OCI-LY1 (cell line): ENCODE measurements at regions not wholly inside any gene's neighbourhood (a gene's known extent, or its start where the extent isn't known, plus 50 kb on each side); places are given as distances from the start of the nearest gene placed in this dataset.

Source experiments
- EZH2 ChIP-seq: fragments of 200-600 bp; sonication (generic), shearing (Covaris generic); IDR thresholded peaks from 2 replicates; pipeline ENCODE4 v1.8.0; 2017; ENCODE audit warnings: borderline replicate concordance, mixed run types, mild to moderate bottlenecking, antibody characterized with exemption, low read length, moderate library complexity, mixed read lengths
- TF ChIP-seq, protein P1 (sequence below): fragments of 200-600 bp; sonication (generic), shearing (Covaris generic); IDR thresholded peaks from 2 replicates; pipeline ENCODE4 v1.5.1; 2017; ENCODE audit warnings: mild to moderate bottlenecking, antibody characterized with exemption, low read length, moderate library complexity, mixed read lengths

DNA sequence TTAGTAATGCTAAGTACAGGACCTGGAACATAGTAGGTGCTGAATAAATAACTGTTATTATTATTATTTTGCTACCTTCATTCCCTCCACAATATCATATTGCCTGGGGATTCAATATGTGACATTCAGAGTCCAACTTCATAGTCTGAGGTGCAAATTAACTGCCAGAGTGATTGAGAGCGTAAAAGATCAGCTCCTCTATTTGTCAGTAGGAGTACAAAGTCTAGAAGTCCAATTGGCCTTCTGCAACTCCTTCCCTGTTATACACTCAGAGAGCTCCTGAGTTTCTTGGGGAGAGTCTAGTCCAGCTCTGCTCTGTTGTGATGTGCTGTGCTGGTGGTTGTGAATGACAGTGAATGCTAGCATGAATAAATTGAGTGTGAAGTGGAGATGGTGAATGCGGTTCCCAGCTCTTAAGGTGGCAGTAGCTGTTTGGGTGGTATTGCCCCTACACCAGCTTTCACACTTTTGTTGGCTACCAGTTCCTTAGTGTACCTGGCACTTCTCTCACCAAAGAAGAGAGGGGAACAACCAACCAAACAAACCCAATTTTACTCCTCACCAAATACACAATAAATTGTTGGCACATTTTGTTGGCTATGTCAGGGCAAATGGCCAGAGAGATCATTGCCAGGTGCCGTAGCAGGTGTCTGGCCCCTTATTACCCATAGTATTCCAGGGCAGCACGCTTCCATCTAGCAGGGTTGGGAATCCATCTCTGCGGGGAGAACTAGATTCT, 270.1 kb upstream of the TBL1XR1 start:
- TF ChIP-seq EZH2: no peak
- TF ChIP-seq, protein P1, sequence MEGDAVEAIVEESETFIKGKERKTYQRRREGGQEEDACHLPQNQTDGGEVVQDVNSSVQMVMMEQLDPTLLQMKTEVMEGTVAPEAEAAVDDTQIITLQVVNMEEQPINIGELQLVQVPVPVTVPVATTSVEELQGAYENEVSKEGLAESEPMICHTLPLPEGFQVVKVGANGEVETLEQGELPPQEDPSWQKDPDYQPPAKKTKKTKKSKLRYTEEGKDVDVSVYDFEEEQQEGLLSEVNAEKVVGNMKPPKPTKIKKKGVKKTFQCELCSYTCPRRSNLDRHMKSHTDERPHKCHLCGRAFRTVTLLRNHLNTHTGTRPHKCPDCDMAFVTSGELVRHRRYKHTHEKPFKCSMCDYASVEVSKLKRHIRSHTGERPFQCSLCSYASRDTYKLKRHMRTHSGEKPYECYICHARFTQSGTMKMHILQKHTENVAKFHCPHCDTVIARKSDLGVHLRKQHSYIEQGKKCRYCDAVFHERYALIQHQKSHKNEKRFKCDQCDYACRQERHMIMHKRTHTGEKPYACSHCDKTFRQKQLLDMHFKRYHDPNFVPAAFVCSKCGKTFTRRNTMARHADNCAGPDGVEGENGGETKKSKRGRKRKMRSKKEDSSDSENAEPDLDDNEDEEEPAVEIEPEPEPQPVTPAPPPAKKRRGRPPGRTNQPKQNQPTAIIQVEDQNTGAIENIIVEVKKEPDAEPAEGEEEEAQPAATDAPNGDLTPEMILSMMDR: no peak
